ENCODE measurements at regions not wholly inside any gene's neighbourhood (a gene's known extent, or its start where the extent isn't known, plus 50 kb on each side); places are given as distances from the start of the nearest gene placed in this dataset.

- no peaks in the 10 kb centered on the region for H3K27me3 ChIP-seq (ENCODE audit: control insufficient read depth in 2 of 2, insufficient read depth in 2 of 2, low read length in 2 of 2)
- H3K36me3 ChIP-seq (ENCODE audit: control insufficient read depth, insufficient read depth, low read length) = no peaks in the 10 kb centered on the region
- H3K79me2 ChIP-seq (ENCODE audit: control insufficient read depth, insufficient read depth, low read length) = no peaks in the 10 kb centered on the region
- BruUV-seq (replicated peaks) = no TSS peak
- no peak overlapping the region for H2AFZ ChIP-seq (ENCODE audit: low read depth, low read length)
- in situ Hi-C loops (cut with MboI) (no loop called here), intact Hi-C loops (cut with micrococcal nuclease) (no loop called here)
- H3K27ac ChIP-seq (ENCODE audit: extremely low read depth, low read depth, low read length) = no peak overlapping the region
- no peak for ATAC-seq
- no peak for DNase-seq (ENCODE audit: extremely low read depth in 1 of 4, low spot score in 3 of 4)
- H4K20me1 ChIP-seq (replicated peaks; ENCODE audit: control insufficient read depth, insufficient read depth, low read length) = no peaks in the 10 kb centered on the region
- no peak overlapping the region for H3K4me2 ChIP-seq (ENCODE audit: insufficient read depth, low read length)
- no peaks in the 10 kb centered on the region for H3K9me1 ChIP-seq (ENCODE audit: control insufficient read depth, insufficient read depth, low read length)
- TF ChIP-seq FOXA1 (IDR thresholded peaks at IDR 0.05; ENCODE audit: borderline replicate concordance) = no peak
- 0 out of 2 replicates have a peak, but pooled peaks cover 3% of the 10 kb centered on the region for H3K9me3 ChIP-seq (replicated peaks; ENCODE audit: control insufficient read depth, insufficient read depth, low read depth, low read length)
- WGBS (ENCODE audit: insufficient coverage, low coverage, missing lambda C conversion rate) = 6% methylated on average over 1 of the region's 1 CpG
- no peaks in the 10 kb centered on the region for H3K4me1 ChIP-seq (replicated peaks in 1 of 2; ENCODE audit: control insufficient read depth in 2 of 2, insufficient read depth in 2 of 2, low read length in 2 of 2)
- no peak for FAIRE-seq
- H3K9ac ChIP-seq (ENCODE audit: insufficient read depth in 1 of 2, low read depth in 2 of 2, low read length in 2 of 2) = no peak overlapping the region
- H3K4me3 ChIP-seq = no peak overlapping the region
- POLR2A ChIA-PET = interaction anchor here (1.0 kb wide), 1 partner anchor 8 kb away, joined by 3 read pairs; no protein-coding TSS in a partner anchor
- CTCF ChIA-PET (ENCODE audit: low intra/inter-chr PET ratio) = no interaction called here
Observed at GRCh38 chr5:19240170-19240569, 747.8 kb downstream of the CDH18 start.

- no peak for ATAC-seq
- Histone ChIP-seq H3K36me3 (ENCODE audit: control insufficient read depth, insufficient read depth, low read length) (no peaks in the 10 kb centered on the region), H3K4me2 (ENCODE audit: insufficient read depth, low read length) (no peak overlapping the region), H3K9me3 (replicated peaks; ENCODE audit: control insufficient read depth, insufficient read depth, low read depth, low read length) (0 out of 2 replicates have a peak, but pooled peaks cover 3% of the 10 kb centered on the region), H3K27me3 (ENCODE audit: control insufficient read depth in 2 of 2, insufficient read depth in 2 of 2, low read length in 2 of 2) (no peaks in the 10 kb centered on the region), H3K9ac (ENCODE audit: insufficient read depth in 1 of 2, low read depth in 2 of 2, low read length in 2 of 2) (no peak overlapping the region), H3K79me2 (ENCODE audit: control insufficient read depth, insufficient read depth, low read length) (no peaks in the 10 kb centered on the region), H3K9me1 (ENCODE audit: control insufficient read depth, insufficient read depth, low read length) (no peaks in the 10 kb centered on the region), H4K20me1 (replicated peaks; ENCODE audit: control insufficient read depth, insufficient read depth, low read length) (no peaks in the 10 kb centered on the region), H3K4me1 (replicated peaks in 1 of 2; ENCODE audit: control insufficient read depth in 2 of 2, insufficient read depth in 2 of 2, low read length in 2 of 2) (no peaks in the 10 kb centered on the region), H3K27ac (ENCODE audit: extremely low read depth, low read depth, low read length) (no peak overlapping the region), H3K4me3 (no peak overlapping the region), H2AFZ (ENCODE audit: low read depth, low read length) (no peak overlapping the region)
- POLR2A ChIA-PET = interaction anchor here (0.5 kb wide), 1 partner anchor 1101 kb away, joined by 3 read pairs; no protein-coding TSS in a partner anchor
- no peak for FAIRE-seq
- no TSS peak for BruUV-seq (replicated peaks)
- peak in 1 of 4 experiments; percentile 6 for DNase-seq (ENCODE audit: extremely low read depth in 1 of 4, low spot score in 3 of 4)
- intact Hi-C loops (cut with micrococcal nuclease) = no loop called here
- CTCF ChIA-PET (ENCODE audit: low intra/inter-chr PET ratio) = no interaction called here
- WGBS (ENCODE audit: insufficient coverage, low coverage, missing lambda C conversion rate) = 10% methylated on average over 1 of the region's 1 CpG
- in situ Hi-C loops (cut with MboI) = no loop called here
- TF ChIP-seq DNMT1 (IDR thresholded peaks at IDR 0.05) = no peak
- TF ChIP-seq ZNF140 (CRISPR knock-in tag; IDR thresholded peaks at IDR 0.05) = peak; percentile 87
- peak; percentile 82 for TF ChIP-seq SMAD4 (CRISPR knock-in tag; conservative IDR thresholded peaks at IDR 0.05)
- TF ChIP-seq ASH1L (IDR thresholded peaks at IDR 0.05; ENCODE audit: borderline replicate concordance, low read depth, partially characterized antibody) = no peak
- 0 out of 2 replicates have a peak, but pooled peaks have one; percentile 24 for TF ChIP-seq E2F3 (CRISPR knock-in tag; IDR thresholded peaks at IDR 0.05)
- peak; percentile 72; the same call in 1 of the 2 replicates for TF ChIP-seq ZNF79 (CRISPR knock-in tag; IDR thresholded peaks at IDR 0.05; ENCODE audit: low read depth)
- no peak for TF ChIP-seq TCF7L2 (IDR thresholded peaks at IDR 0.05; ENCODE audit: low read depth, low read length)
- TF ChIP-seq ZFP1 (CRISPR knock-in tag; IDR thresholded peaks at IDR 0.05) = no peak
- no peak for TF ChIP-seq CBX1 (IDR thresholded peaks at IDR 0.05; ENCODE audit: low read depth)
- TF ChIP-seq NFRKB (IDR thresholded peaks at IDR 0.05; ENCODE audit: low read depth) = no peak
- TF ChIP-seq FOXO4 (CRISPR knock-in tag; IDR thresholded peaks at IDR 0.05) = 0 out of 2 replicates have a peak, but pooled peaks have one; percentile 71
- no peak for TF ChIP-seq ZNF830 (CRISPR knock-in tag; IDR thresholded peaks at IDR 0.05)
- no peak for TF ChIP-seq SP2 (IDR thresholded peaks at IDR 0.05; ENCODE audit: extremely low read depth, low read depth, low read length, poor library complexity, severe bottlenecking)
- TF ChIP-seq ZNF445 (CRISPR knock-in tag; IDR thresholded peaks at IDR 0.05; ENCODE audit: low read depth) = no peak
- no peak for TF ChIP-seq XRCC4 (IDR thresholded peaks at IDR 0.05; ENCODE audit: extremely low read depth, insufficient read depth, insufficient read length)
- no peak for TF ChIP-seq KAT2B (IDR thresholded peaks at IDR 0.05; ENCODE audit: low read depth, low read length)
- TF ChIP-seq HSF4 (CRISPR knock-in tag; IDR thresholded peaks at IDR 0.05; ENCODE audit: borderline replicate concordance) = no peak
Observed at GRCh38 chr5:19241690-19242089, 746.3 kb downstream of the CDH18 start.
